Left kidney (tissue), 1 donor: ENCODE measurements at regions not wholly inside any gene's neighbourhood (a gene's known extent, or its start where the extent isn't known, plus 50 kb on each side); places are given as distances from the start of the nearest gene placed in this dataset.
"Not testable (repeated sequence)": the region's sequence is repeated elsewhere in the genome, so short reads cannot be mapped to it uniquely, and the experiment has no call there.

Experiments
- DNase-seq: peaks from one replicate; pipeline ENCODE4 v3.0.0-alpha.2; 2013

GRCh38 chr2:78145997-78146722, 624.0 kb upstream of the LRRTM4 start:
- no peak for DNase-seq

DNA sequence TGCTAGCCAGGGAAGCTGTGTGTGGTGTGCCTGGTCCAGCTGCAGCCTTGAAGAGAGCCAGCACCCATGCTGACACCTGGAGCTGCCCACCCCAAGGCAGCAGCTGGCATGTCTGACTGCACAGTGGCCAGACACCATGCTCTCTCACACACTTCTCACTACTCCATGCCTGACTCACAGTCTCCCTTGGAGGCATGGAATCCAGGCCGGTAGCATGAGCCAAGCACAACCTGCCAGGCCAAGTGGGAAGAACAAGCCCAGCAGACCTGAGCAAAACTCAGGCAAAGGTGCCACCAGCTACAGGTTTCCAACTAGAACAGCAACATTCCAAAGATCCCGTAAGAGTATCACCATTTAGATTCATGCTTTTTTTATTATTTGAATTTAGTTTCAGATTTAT, 625.3 kb upstream of the LRRTM4 start:
- DNase-seq: no peak

DNA sequence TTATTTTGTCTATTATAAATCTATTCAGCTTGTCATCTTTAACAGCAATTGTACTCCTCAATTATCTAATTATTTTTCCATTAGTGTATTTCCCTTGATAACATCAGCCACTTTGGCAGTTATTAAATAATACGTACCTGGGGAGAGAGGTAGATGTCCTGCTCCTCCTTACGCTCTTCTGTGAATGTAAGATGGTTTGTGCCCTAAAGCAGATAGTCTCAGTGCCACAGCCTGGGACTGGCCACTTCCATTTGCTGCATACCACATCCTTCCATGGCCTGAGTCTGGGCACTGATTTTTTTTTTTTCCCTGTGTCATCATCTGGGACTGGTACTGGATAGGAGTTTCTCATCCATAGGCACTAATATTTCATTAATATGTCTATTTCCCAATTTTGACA, 632.4 kb upstream of the LRRTM4 start:
- no peak for DNase-seq

DNA sequence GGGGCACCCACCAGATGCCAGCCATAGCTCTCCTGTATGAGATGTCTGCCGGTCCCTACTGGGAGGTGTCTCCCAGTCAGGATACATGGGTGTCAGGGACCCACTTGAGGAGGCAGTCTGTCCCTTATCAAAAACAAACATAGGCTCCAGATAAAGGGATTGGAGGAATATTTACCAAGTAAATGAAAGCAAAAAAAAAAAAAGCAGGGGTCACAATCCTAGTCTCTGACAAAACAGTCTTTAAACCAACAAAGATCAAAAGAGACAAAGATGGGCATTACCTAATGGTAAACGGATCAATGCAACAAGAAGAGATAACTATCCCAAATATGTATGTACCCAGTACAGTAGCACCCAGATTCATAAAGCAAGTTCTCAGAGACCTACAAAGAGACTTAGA, 640.0 kb upstream of the LRRTM4 start:
- DNase-seq: no peak

DNA sequence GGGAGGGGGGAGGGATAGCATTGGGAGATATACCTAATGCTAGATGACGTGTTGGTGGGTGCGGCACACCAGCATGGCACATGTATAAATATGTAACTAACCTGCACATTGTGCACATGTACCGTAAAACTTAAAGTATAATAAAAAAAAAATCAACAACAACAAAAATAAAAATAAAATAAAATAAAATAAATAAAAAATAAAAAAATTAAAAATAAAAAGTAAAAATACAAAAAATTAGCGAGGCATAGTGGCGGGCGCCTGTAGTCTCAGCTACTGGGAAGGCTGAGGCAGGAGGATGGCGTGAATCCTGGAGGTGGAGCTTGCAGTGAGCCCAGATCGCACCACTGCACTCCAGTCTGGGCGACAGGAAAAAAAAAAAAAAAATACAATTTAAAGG, 650.0 kb upstream of the LRRTM4 start:
- not testable (repeated sequence) for DNase-seq

DNA sequence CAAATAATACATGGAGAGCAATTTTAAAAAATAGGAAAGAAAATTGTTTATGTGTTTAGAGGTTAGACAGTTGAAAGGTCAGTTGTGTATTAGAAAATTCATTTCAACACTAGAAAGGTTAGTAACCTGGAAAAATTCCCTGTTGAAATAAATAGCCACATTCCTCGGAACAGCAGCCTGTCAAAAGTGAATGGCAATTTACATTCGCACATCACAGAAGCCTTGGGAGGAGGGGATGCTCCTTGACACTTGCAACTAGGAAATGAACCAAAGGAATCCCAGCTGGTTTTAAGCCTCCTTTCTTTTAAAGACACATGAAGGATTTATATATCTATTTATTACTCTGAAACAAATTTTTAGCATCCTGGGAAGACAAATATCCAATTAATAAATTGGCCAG, 653.5 kb upstream of the LRRTM4 start:
- no peak for DNase-seq

GRCh38 chr2:78201064-78201575, 678.9 kb upstream of the LRRTM4 start:
- no peak for DNase-seq

GRCh38 chr2:78202366-78202765, 680.2 kb upstream of the LRRTM4 start:
- DNase-seq: no peak

DNA sequence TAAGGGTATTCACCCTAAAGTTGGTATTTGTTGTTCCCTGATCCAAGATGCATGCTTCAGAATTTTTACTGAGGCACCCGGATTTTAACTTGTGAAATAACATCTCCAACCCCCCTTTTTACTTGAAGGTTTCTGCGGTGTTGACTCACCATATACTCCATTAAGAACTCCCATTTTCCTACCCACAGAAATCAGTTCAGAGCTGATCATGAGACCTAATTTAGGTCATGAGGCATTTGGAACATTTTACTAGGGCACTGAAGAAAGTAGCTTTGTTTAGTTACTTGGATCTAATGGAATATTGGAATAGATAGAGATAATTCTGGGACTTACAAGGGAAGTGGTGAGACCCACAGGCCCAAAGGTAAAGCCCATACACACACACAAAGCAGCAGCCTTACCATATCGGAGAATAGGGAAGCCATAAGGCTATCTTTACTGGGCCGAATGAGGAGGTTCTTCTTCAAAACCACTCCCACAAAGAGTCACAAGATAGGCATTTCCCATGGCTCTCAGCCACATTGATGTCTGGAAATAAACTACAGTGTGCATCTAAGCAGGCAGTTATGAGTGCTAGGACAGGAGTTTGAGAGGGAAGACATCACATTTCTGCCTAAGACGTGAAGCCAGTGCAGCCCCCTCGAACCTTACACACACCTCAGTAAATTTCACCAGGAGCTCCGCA, 681.0 kb upstream of the LRRTM4 start:
- no peak for DNase-seq

DNA sequence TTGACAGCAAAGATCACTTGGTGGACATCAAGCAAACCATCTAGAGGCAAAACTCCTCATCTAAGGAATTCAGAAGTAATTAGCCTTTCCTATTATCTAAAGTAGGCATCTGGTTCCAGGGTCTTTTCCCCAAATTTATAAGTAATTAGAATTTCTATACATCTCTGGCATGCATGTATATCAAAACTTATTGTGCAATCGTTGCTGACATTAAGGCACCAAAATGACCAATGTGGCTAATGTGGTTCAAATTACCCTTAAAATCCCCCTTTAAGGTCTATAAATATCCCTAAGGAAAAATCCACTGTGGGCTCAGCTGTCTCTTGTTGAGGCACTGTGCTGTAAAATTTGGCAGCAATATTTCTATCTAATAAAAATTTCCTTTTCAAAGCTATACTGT, 695.9 kb upstream of the LRRTM4 start:
- no peak for DNase-seq

GRCh38 chr2:78237704-78238103, 715.5 kb upstream of the LRRTM4 start:
- no peak for DNase-seq

DNA sequence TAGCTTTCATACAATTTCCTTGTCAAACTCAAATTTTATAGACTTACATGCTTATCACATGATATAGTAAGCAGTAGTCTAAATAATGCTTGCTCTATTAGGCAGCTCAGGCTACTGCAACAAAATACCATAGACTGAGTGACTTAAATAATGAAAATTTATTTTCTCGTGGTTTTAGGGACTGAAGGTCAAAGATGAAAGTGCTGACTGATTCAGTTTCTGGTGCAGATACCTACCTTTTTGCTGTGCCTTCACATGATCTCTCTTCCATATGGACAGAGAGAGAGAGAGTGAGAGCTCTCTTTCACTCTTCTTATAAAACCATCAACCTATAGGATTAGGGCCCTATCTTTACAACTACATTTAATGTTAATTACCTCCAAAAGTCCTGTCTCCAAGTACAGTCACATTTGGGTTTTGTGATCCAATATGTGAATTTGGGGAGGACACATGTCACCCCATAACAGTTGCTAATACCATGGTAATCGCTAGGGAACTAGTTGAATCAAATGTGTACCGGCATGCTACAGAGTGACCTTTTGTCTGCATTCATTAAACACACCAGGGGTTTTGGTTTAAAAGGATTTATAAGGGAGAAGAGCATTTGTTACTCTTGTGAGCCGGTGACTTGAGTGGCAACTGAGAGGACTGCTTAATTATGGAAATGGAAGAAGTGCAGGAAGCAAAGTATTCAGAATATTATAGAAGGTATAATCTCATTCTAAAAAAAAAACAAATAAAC, 723.4 kb upstream of the LRRTM4 start:
- no peak for DNase-seq

GRCh38 chr2:78251708-78252107, 729.5 kb upstream of the LRRTM4 start:
- DNase-seq: no peak

DNA sequence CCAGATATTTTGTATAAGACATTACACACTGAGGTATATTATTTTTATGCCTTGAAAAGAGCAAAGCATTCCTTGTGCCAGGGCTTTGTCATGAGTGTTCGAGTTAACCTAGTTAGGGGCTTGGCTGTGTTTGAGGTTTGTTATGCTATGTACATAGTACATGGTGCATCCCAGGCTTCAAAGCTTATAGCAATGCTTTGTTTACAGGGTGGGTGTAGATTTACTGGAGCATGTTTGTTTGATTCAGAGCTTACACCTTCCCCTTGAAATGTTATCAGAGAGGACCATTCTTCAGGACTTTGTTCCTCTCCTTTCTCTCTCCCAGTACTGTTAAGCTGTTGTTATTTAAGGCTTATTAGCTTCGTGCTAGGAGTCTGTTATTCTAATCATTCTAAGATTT, 738.7 kb upstream of the LRRTM4 start:
- DNase-seq: no peak

- no peak for DNase-seq
These were observed 739.3 kb upstream of the LRRTM4 start for GRCh38 chr2:78261454-78261853.

GRCh38 chr2:78262089-78262488, 739.9 kb upstream of the LRRTM4 start:
- not testable (repeated sequence) for DNase-seq

DNA sequence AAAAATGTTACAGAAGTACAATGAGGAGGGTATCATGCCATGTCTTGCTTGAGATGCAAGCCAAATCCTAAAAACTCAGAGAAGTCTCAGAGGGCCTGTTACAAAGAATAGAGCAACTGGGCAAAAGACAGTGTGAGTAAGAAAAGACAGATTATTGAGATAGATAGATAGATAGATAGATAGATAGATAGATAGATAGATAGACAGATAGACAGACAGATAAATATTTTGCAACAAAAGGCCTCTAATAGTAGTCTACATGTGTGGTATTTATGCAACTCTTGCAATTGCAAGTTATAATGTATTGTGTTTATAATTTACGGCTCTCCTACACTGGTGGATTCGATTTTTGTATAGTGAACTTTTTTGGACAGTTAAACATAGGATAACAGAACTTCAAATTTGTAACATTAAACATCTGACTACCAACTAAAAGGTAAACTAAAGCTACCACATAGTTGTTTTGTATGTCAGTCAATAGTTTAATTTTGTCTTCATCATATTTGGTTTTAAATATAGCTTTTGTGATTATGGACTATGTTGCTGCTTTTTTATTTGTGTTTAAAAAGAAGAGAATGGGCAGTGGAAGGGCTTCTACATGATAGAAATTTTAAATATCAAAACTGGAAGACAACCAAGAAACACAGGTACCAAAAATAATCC, 740.7 kb upstream of the LRRTM4 start:
- no peak for DNase-seq

DNA sequence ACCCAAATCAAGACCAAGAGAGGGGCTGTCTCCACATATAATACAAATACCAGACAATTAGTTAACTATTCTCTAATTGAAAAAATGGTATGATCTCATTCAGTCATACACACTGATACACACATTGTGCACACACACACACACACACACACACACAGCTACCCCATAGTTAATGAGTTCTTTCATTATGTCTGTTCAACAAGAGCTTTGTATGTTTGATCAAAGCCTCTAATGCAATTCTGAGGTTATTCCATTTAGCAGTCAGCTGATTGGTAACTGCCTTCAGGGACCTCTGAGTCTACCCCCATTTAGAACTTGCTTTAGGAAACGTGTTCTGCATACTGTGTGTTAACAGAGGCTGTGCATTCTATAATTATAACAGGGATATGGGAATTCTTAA, 741.4 kb upstream of the LRRTM4 start:
- DNase-seq: no peak

GRCh38 chr2:78264130-78264529, 742.0 kb upstream of the LRRTM4 start:
- no peak for DNase-seq

- DNase-seq: no peak
These were observed 744.3 kb upstream of the REG3G start for GRCh38 chr2:78281164-78281563.

DNA sequence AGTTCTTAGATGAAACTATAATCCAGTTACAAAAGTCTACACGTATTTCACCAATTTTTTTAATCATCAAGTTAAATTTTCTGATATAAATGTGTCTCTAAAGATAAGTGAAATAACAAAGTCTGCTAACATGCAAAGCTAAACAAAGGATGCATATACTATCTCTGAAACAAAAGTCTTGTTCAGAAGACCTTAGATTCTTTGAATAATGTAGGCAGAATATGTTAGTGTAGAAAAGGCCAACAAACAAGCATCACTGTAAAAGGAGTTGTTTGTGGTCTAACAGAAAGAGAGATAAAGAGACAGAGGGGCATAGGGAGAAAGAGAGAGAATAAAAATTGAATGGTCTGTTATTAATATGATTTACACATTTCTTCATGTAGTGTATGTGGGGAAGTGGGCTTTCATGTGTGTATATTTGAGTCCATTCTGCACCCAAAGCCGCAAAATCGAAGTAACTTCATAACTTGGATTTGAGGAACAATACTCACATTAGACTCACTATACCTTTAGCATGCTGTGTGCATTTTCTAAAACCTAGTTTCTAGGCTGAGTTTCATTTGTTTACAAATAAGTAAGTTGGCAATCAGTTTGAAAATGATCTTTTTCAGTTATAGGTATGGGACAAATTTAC, 734.8 kb upstream of the REG3G start:
- no peak for DNase-seq

- DNase-seq: no peak
These were observed 731.7 kb upstream of the REG3G start for GRCh38 chr2:78293768-78294167.
